GM18873 (cell line): ENCODE measurements at regions not wholly inside any gene's neighbourhood (a gene's known extent, or its start where the extent isn't known, plus 50 kb on each side); places are given as distances from the start of the nearest gene placed in this dataset.

Source experiments
- ATAC-seq: cut with Tn5 transposase; IDR thresholded peaks from one replicate; pipeline ENCODE4 v1.9.1; 2021; ENCODE audit warnings: mild to moderate bottlenecking, moderate library complexity, moderate number of reproducible peaks; ENCODE audit not compliant: unreplicated experiment, low FRiP score

GRCh38 chr4:22911285-22911684 is 218.5 kb downstream of the GBA3 start:
- ATAC-seq, result no peak

- ATAC-seq, result no peak
Measured at GRCh38 chr4:22910200-22910599, 217.5 kb downstream of the GBA3 start.

- ATAC-seq, result no peak
Measured at GRCh38 chr4:22906045-22906444, 213.3 kb downstream of the GBA3 start.

- ATAC-seq, result no peak
Measured at GRCh38 chr4:22903913-22904312, 211.2 kb downstream of the GBA3 start.

- ATAC-seq, result no peak
Measured at GRCh38 chr4:22901631-22902030, 208.9 kb downstream of the GBA3 start.

- ATAC-seq, result no peak
Measured at GRCh38 chr4:22900876-22901275, 208.1 kb downstream of the GBA3 start.

GRCh38 chr4:22897520-22898108 is 204.9 kb downstream of the GBA3 start:
- no peak for ATAC-seq

GRCh38 chr4:22895482-22895881 is 202.7 kb downstream of the GBA3 start:
- ATAC-seq, result no peak

- no peak for ATAC-seq
Measured at GRCh38 chr4:22884157-22884556, 191.4 kb downstream of the GBA3 start.

- ATAC-seq, result no peak
Measured at GRCh38 chr4:22881411-22881810, 188.7 kb downstream of the GBA3 start.

GRCh38 chr4:22877486-22878052 is 184.8 kb downstream of the GBA3 start:
- no peak for ATAC-seq

- ATAC-seq, result no peak
Measured at GRCh38 chr4:22876270-22876669, 183.5 kb downstream of the GBA3 start.

GRCh38 chr4:22875587-22876257 is 183.0 kb downstream of the GBA3 start:
- no peak for ATAC-seq

- no peak for ATAC-seq
Measured at GRCh38 chr4:22874334-22874912, 181.7 kb downstream of the GBA3 start.

- ATAC-seq, result no peak
Measured at GRCh38 chr4:22873899-22874298, 181.2 kb downstream of the GBA3 start.

GRCh38 chr4:22870847-22871449 is 178.2 kb downstream of the GBA3 start:
- ATAC-seq, result no peak

GRCh38 chr4:22869235-22869634 is 176.5 kb downstream of the GBA3 start:
- no peak for ATAC-seq
